Suprapubic skin (tissue), 4 donors: ENCODE measurements at regions not wholly inside any gene's neighbourhood (a gene's known extent, or its start where the extent isn't known, plus 50 kb on each side); places are given as distances from the start of the nearest gene placed in this dataset.

Experiments used
- CTCF ChIP-seq, 2 donors: fragments of 200-600 bp in 1 of 2; fragments of 450-650 bp in 1 of 2; sonication (generic) in 1 of 2; IDR thresholded peaks; one replicate each; pipeline ENCODE4 v1.5.1; 2016 to 2019; ENCODE audit warnings: antibody characterized with exemption in 2 of 2, mild to moderate bottlenecking in 1 of 2, moderate library complexity in 1 of 2
- EP300 ChIP-seq: sonication (generic); formaldehyde crosslinking; IDR thresholded peaks from one replicate; pipeline ENCODE4 v1.6.1; 2017; ENCODE audit warnings: antibody characterized with exemption
- POLR2AphosphoS5 ChIP-seq, 3 donors: sonication (generic); formaldehyde crosslinking; IDR thresholded peaks; one replicate each; pipeline ENCODE4 v1.6.1; 2017; ENCODE audit warnings: antibody characterized with exemption in 3 of 3

GRCh38 chr6:152916035-152916434 is 66.8 kb downstream of the FBXO5 start:
- TF ChIP-seq POLR2AphosphoS5 (IDR thresholded peaks at IDR 0.05), result no peak
- TF ChIP-seq CTCF (IDR thresholded peaks at IDR 0.05), result no peak
- TF ChIP-seq EP300, result no peak
